Endodermal cell (in vitro differentiated cells): ENCODE measurements at regions not wholly inside any gene's neighbourhood (a gene's known extent, or its start where the extent isn't known, plus 50 kb on each side); places are given as distances from the start of the nearest gene placed in this dataset.

ENCODE experiments used
- DNase-seq: peaks from one replicate; pipeline ENCODE4 v3.0.0-alpha.2; 2017
- H3K27ac ChIP-seq: 2 replicates; pipeline ENCODE4 v1.5.1; 2013; ENCODE audit warnings: mild to moderate bottlenecking, low read depth, low read length, moderate library complexity
- H3K27me3 ChIP-seq: 2 replicates; pipeline ENCODE4 v1.6.1; 2013; ENCODE audit warnings: mild to moderate bottlenecking, low read length, moderate library complexity; ENCODE audit not compliant: insufficient read depth, control insufficient read depth, poor library complexity, severe bottlenecking
- H3K36me3 ChIP-seq: 2 replicates; pipeline ENCODE4 v1.7.0; 2013; ENCODE audit warnings: mild to moderate bottlenecking, low read length, moderate library complexity; ENCODE audit not compliant: control insufficient read depth, insufficient read depth
- H3K4me1 ChIP-seq: one replicate; pipeline ENCODE4 v1.7.0; 2013; ENCODE audit warnings: low read length; ENCODE audit not compliant: control insufficient read depth, insufficient read depth
- H3K4me3 ChIP-seq: 2 replicates; pipeline ENCODE4 v1.5.1; 2013; ENCODE audit warnings: mild to moderate bottlenecking, low read length, moderate library complexity
- H3K9ac ChIP-seq: 2 replicates; pipeline ENCODE4 v1.6.1; 2013; ENCODE audit warnings: mild to moderate bottlenecking, low read length, moderate library complexity; ENCODE audit not compliant: poor library complexity, severe bottlenecking; ENCODE audit errors: extremely low read depth
- H3K9me3 ChIP-seq: 2 replicates; pipeline ENCODE4 v1.6.1; 2013; ENCODE audit warnings: mild to moderate bottlenecking, low read length, moderate library complexity; ENCODE audit not compliant: control insufficient read depth
- H3K27ac Mint-ChIP-seq: 2 replicates; pipeline ENCODE4 v1.8.0; 2020; ENCODE audit warnings: mixed read lengths
- H3K27me3 Mint-ChIP-seq: 2 replicates; pipeline ENCODE4 v1.8.0; 2021; ENCODE audit warnings: mild to moderate bottlenecking, mixed read lengths; ENCODE audit not compliant: insufficient read depth
- H3K36me3 Mint-ChIP-seq: 2 replicates; pipeline ENCODE4 v1.8.0; 2020; ENCODE audit warnings: low read depth, mixed read lengths
- H3K4me1 Mint-ChIP-seq: 2 replicates; pipeline ENCODE4 v1.8.0; 2020; ENCODE audit warnings: mixed read lengths
- H3K4me3 Mint-ChIP-seq: 2 replicates; pipeline ENCODE4 v1.8.0; 2020; ENCODE audit warnings: mild to moderate bottlenecking, moderate library complexity, mixed read lengths
- H3K9me3 Mint-ChIP-seq: 2 replicates; pipeline ENCODE4 v1.8.0; 2020; ENCODE audit warnings: mild to moderate bottlenecking, mixed read lengths
- WGBS, 2 experiments: methylation state at CpG; one replicate each; pipeline versions ENCODE4 v1.1.5 to v1.1.7; 2013; ENCODE audit warnings: missing lambda C conversion rate in 2 of 2, mixed read lengths in 1 of 2; ENCODE audit not compliant: insufficient coverage in 1 of 2, insufficient read length in 1 of 2; 5-methylcytosine and 5-hydroxymethylcytosine counted together
- TF ChIP-seq, protein P1 (sequence below): fragments of 200-600 bp; sonication (generic); conservative IDR thresholded peaks from 2 replicates; pipeline ENCODE4 v1.5.0; 2021; ENCODE audit warnings: antibody characterized with exemption, mild to moderate bottlenecking

DNA sequence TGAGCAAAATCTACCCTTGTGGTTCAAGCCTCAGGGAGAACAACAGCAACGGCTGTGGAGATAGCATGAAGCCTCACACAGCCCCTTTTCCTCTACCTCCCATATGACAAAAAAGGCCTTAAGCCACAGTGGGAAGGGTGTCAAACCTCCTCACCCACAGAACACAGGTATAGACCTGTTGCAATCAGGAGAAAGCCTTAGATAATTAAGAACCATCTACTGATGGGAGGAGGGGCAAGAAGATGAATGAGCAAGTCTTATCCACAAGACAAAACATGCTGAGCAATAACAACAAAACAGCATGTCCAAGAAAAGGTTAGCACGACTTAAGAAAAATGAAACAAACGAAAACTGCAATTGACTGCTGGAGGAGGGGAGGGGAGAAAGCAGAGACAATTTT, 272.9 kb upstream of the BCHE start:
- 89 to 100% methylated on average over 1 to 3 of the region's 3 CpGs for WGBS, 2 experiments
- H3K36me3 Mint-ChIP-seq: no peaks in the 10 kb centered on the region
- H3K27me3 ChIP-seq: no peaks in the 10 kb centered on the region
- DNase-seq: no peak
- no peak overlapping the region for H3K9ac ChIP-seq
- peaks cover 6% of the 10 kb centered on the region for H3K4me1 Mint-ChIP-seq
- H3K36me3 ChIP-seq: no peaks in the 10 kb centered on the region
- H3K27me3 Mint-ChIP-seq: no peaks in the 10 kb centered on the region
- no peak overlapping the region for H3K4me3 ChIP-seq
- no peaks in the 10 kb centered on the region for H3K4me1 ChIP-seq
- TF ChIP-seq, protein P1, sequence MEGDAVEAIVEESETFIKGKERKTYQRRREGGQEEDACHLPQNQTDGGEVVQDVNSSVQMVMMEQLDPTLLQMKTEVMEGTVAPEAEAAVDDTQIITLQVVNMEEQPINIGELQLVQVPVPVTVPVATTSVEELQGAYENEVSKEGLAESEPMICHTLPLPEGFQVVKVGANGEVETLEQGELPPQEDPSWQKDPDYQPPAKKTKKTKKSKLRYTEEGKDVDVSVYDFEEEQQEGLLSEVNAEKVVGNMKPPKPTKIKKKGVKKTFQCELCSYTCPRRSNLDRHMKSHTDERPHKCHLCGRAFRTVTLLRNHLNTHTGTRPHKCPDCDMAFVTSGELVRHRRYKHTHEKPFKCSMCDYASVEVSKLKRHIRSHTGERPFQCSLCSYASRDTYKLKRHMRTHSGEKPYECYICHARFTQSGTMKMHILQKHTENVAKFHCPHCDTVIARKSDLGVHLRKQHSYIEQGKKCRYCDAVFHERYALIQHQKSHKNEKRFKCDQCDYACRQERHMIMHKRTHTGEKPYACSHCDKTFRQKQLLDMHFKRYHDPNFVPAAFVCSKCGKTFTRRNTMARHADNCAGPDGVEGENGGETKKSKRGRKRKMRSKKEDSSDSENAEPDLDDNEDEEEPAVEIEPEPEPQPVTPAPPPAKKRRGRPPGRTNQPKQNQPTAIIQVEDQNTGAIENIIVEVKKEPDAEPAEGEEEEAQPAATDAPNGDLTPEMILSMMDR: no peak
- no peak overlapping the region for H3K27ac ChIP-seq
- no peak overlapping the region for H3K27ac Mint-ChIP-seq
- no peak overlapping the region for H3K4me3 Mint-ChIP-seq
- no peaks in the 10 kb centered on the region for H3K9me3 ChIP-seq
- no peaks in the 10 kb centered on the region for H3K9me3 Mint-ChIP-seq

DNA sequence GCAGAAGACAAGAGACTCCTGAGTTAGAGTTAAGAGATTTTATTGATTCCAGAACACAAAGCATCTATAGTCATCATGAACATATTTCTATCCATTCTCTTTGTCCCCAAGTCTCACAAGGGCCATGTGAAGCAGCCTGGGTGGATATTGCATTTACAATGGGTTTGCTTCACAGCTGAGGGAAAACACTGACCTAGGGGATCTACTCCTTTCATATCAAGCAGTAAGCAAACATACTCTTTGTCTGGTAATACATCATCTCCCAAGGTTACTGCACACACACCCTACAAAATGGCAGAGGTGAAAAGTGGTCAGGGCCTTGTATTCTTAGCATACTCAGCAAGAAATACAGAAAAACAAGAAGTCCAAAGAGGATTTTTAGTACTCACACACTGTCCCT, 267.7 kb upstream of the BCHE start:
- Mint-ChIP-seq H3K4me1 (peaks cover 2% of the 10 kb centered on the region), H3K27me3 (no peaks in the 10 kb centered on the region), H3K36me3 (no peaks in the 10 kb centered on the region), H3K27ac (no peak overlapping the region), H3K4me3 (no peak overlapping the region), H3K9me3 (no peaks in the 10 kb centered on the region)
- Histone ChIP-seq H3K4me3 (no peak overlapping the region), H3K9me3 (no peaks in the 10 kb centered on the region), H3K27ac (no peak overlapping the region), H3K4me1 (no peaks in the 10 kb centered on the region), H3K36me3 (no peaks in the 10 kb centered on the region), H3K27me3 (no peaks in the 10 kb centered on the region), H3K9ac (no peak overlapping the region)
- no peak for DNase-seq
- TF ChIP-seq, protein P1: no peak

DNA sequence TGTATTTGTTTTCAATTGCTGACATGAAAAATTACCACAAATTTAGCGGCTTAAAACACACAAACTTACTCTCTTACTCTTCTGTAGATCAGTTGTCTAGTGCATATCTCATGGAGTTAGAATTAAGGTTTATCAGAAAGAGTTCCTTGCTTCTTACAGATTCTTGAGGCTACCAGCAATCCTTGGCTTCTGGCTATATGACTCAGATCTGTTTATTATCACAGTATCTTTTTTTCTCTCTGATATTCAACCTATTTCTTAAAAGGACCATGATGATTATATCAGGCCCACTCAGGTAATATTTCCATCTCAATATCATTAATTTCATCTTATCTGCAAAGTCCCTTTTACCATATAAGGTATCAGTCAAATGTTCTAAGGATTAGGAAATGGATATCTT, 263.5 kb upstream of the BCHE start:
- no peaks in the 10 kb centered on the region for H3K9me3 ChIP-seq
- no peak overlapping the region for H3K9ac ChIP-seq
- no peak for DNase-seq
- Mint-ChIP-seq H3K4me3 (no peak overlapping the region), H3K27ac (no peak overlapping the region), H3K4me1 (no peaks in the 10 kb centered on the region), H3K9me3 (no peaks in the 10 kb centered on the region), H3K27me3 (no peaks in the 10 kb centered on the region), H3K36me3 (no peaks in the 10 kb centered on the region)
- no peaks in the 10 kb centered on the region for H3K4me1 ChIP-seq
- no peak overlapping the region for H3K4me3 ChIP-seq
- TF ChIP-seq, protein P1: no peak
- no peaks in the 10 kb centered on the region for H3K27me3 ChIP-seq
- no peaks in the 10 kb centered on the region for H3K36me3 ChIP-seq
- WGBS, 2 experiments: 100% methylated on average over 1 of the region's 1 CpG; no CpG with 5 or more reads in 1 of the 2 experiments
- H3K27ac ChIP-seq: no peak overlapping the region
